Suprapubic skin (tissue), 4 donors: ENCODE measurements at regions not wholly inside any gene's neighbourhood (a gene's known extent, or its start where the extent isn't known, plus 50 kb on each side); places are given as distances from the start of the nearest gene placed in this dataset.

Experiments
- DNase-seq, 2 donors: peaks; one replicate each; pipeline ENCODE4 v3.0.0-alpha.2; 2019; ENCODE audit warnings: low spot score in 2 of 2
- H3K27ac ChIP-seq: fragments of 200-600 bp; sonication (generic); one replicate; pipeline ENCODE4 v1.5.1; 2019
- H3K27me3 ChIP-seq: fragments of 200-600 bp; sonication (generic); one replicate; pipeline ENCODE4 v1.5.1; 2019
- H3K36me3 ChIP-seq: fragments of 200-600 bp; sonication (generic); one replicate; pipeline ENCODE4 v1.5.1; 2019
- H3K4me1 ChIP-seq: fragments of 200-600 bp; sonication (generic); one replicate; pipeline ENCODE4 v1.5.1; 2019
- H3K4me3 ChIP-seq: fragments of 200-600 bp; sonication (generic); one replicate; pipeline ENCODE4 v1.5.1; 2019; ENCODE audit warnings: mild to moderate bottlenecking
- H3K9me3 ChIP-seq: fragments of 200-600 bp; sonication (generic); one replicate; pipeline ENCODE4 v1.5.1; 2019
- CTCF ChIP-seq, 2 donors: fragments of 200-600 bp in 1 of 2; fragments of 450-650 bp in 1 of 2; sonication (generic) in 1 of 2; IDR thresholded peaks; one replicate each; pipeline ENCODE4 v1.5.1; 2016 to 2019; ENCODE audit warnings: antibody characterized with exemption in 2 of 2, mild to moderate bottlenecking in 1 of 2, moderate library complexity in 1 of 2
- EP300 ChIP-seq: sonication (generic); formaldehyde crosslinking; IDR thresholded peaks from one replicate; pipeline ENCODE4 v1.6.1; 2017; ENCODE audit warnings: antibody characterized with exemption
- POLR2A ChIP-seq, 2 donors: fragments of 450-650 bp; IDR thresholded peaks; one replicate each; pipeline ENCODE4 v1.6.1; 2017; ENCODE audit warnings: antibody characterized with exemption in 2 of 2, mild to moderate bottlenecking in 2 of 2, moderate library complexity in 2 of 2
- POLR2AphosphoS5 ChIP-seq, 3 donors: sonication (generic); formaldehyde crosslinking; IDR thresholded peaks; one replicate each; pipeline ENCODE4 v1.6.1; 2017; ENCODE audit warnings: antibody characterized with exemption in 3 of 3
- WGBS: methylation state at CpG from one replicate; pipeline ENCODE4 v1.1.5; 2018; 5-methylcytosine and 5-hydroxymethylcytosine counted together

DNA sequence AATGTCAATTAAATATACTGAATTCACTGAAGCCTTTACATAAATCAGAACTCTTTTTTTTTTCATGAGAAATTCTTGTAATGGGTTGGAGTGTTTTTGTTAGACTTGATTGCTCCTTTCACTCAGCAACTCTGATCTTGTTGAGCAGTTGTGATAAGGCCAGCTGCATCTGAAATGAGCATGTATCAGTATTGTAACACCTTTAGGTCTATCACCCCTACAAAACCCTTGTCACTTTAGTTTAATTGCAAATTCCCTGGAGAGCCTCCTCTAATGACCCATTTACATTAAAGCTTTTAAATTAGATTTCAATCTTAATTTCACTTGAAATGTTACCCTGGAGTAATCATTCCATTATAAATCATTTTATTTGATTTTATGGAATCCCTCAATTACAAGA lies 346.8 kb upstream of the TCF4 start:
- Histone ChIP-seq H3K4me1 (no peaks in the 10 kb centered on the region), H3K27ac (no peak overlapping the region), H3K27me3 (no peaks in the 10 kb centered on the region), H3K4me3 (no peak overlapping the region), H3K36me3 (no peaks in the 10 kb centered on the region), H3K9me3 (peaks cover 11% of the 10 kb centered on the region)
- DNase-seq = no peak
- no peak for TF ChIP-seq EP300
- TF ChIP-seq POLR2AphosphoS5 (IDR thresholded peaks at IDR 0.05) = no peak
- TF ChIP-seq POLR2A (IDR thresholded peaks at IDR 0.05) = no peak
- no peak for TF ChIP-seq CTCF (IDR thresholded peaks at IDR 0.05)

GRCh38 chr18:55932675-55933074 lies 344.7 kb upstream of the TCF4 start:
- Histone ChIP-seq H3K27me3 (no peaks in the 10 kb centered on the region), H3K27ac (no peak overlapping the region), H3K4me3 (no peak overlapping the region), H3K9me3 (peaks cover 8% of the 10 kb centered on the region), H3K4me1 (peaks cover 2% of the 10 kb centered on the region), H3K36me3 (no peaks in the 10 kb centered on the region)
- no peak for DNase-seq
- TF ChIP-seq EP300 (no peak), POLR2AphosphoS5 (IDR thresholded peaks at IDR 0.05) (no peak), POLR2A (IDR thresholded peaks at IDR 0.05) (no peak), CTCF (IDR thresholded peaks at IDR 0.05) (no peak)
- 100% methylated on average over 1 of the region's 1 CpG for WGBS

GRCh38 chr18:55927831-55928230 lies 339.8 kb upstream of the TCF4 start:
- H3K27ac ChIP-seq = no peak overlapping the region
- H3K27me3 ChIP-seq = no peaks in the 10 kb centered on the region

DNA sequence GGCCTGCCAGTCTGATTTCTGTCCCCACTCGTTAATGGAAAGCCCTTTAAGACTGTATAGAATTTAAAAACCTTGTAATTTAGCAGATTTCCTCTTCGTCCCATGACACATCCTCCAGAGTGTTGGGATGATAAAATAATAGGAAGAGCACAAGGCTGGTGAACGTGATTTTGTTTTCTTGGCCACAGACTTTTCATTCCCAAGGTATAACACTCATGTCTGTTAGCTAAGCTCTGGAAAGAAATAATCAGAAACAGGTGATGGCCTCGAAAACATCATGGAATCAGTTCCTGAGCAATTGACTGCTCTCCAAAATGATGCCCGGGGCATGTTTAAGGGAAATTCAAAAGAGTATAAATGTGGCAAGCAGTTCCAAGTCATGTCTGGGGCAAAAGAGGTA lies 337.8 kb upstream of the TCF4 start:
- peaks cover 2% of the 10 kb centered on the region for H3K4me1 ChIP-seq
- H3K27ac ChIP-seq = no peak overlapping the region
- H3K36me3 ChIP-seq = no peaks in the 10 kb centered on the region
- H3K4me3 ChIP-seq = no peak overlapping the region
- TF ChIP-seq CTCF (IDR thresholded peaks at IDR 0.05) (no peak), EP300 (no peak), POLR2A (IDR thresholded peaks at IDR 0.05) (no peak), POLR2AphosphoS5 (IDR thresholded peaks at IDR 0.05) (no peak)
- H3K9me3 ChIP-seq = no peaks in the 10 kb centered on the region
- H3K27me3 ChIP-seq = no peaks in the 10 kb centered on the region
- 64% methylated on average over 5 of the region's 5 CpGs for WGBS
- no peak for DNase-seq

More at GRCh38 chr18:55927831-55928230, 339.8 kb upstream of the TCF4 start:
- no peak for TF ChIP-seq CTCF (IDR thresholded peaks at IDR 0.05)
- no peaks in the 10 kb centered on the region for H3K36me3 ChIP-seq
- no peak overlapping the region for H3K4me3 ChIP-seq
- WGBS = 35% methylated on average over 3 of the region's 3 CpGs
- DNase-seq = no peak
- no peaks in the 10 kb centered on the region for H3K9me3 ChIP-seq
- peaks cover 2% of the 10 kb centered on the region for H3K4me1 ChIP-seq

DNA sequence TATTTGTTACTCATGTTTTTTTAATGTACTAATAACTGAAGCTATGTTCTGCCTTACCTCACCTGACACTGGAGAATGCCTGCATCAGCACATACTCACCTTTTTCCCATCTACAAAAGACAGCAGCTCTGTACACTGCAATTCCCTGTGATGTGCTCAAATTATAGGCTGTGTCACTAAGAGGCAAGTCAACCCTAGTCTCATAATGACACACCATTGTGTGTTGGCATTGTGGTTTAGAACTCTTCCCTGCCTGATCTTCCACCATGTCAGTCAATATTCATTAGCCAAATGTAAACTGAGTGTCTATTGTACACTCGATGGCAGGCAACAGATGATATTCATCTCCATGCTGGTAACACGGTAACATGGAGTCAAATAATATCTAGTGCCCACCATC lies 332.1 kb upstream of the TCF4 start:
- Histone ChIP-seq H3K27ac (no peak overlapping the region), H3K4me1 (no peaks in the 10 kb centered on the region), H3K9me3 (no peaks in the 10 kb centered on the region)

More for the DNA sequence above, 332.1 kb upstream of the TCF4 start:
- WGBS = 97% methylated on average over 2 of the region's 2 CpGs
- Histone ChIP-seq H3K27me3 (no peaks in the 10 kb centered on the region), H3K4me3 (no peak overlapping the region), H3K36me3 (no peaks in the 10 kb centered on the region)
- no peak for DNase-seq
- TF ChIP-seq EP300 (no peak), CTCF (IDR thresholded peaks at IDR 0.05) (no peak)
